HUDEP-2 (cell line): ENCODE measurements at regions not wholly inside any gene's neighbourhood (a gene's known extent, or its start where the extent isn't known, plus 50 kb on each side); places are given as distances from the start of the nearest gene placed in this dataset.

Experiments used
- DNase-seq, 76 experiments: peaks; one replicate each; lab custom pipeline; 2025; ENCODE audit not compliant: unreplicated experiment in 76 of 76; lab: John Stamatoyannopoulos, UW

- no peak for DNase-seq
These were observed 200.0 kb upstream of the TCF21 start for GRCh38 chr6:133688705-133689492.

DNA sequence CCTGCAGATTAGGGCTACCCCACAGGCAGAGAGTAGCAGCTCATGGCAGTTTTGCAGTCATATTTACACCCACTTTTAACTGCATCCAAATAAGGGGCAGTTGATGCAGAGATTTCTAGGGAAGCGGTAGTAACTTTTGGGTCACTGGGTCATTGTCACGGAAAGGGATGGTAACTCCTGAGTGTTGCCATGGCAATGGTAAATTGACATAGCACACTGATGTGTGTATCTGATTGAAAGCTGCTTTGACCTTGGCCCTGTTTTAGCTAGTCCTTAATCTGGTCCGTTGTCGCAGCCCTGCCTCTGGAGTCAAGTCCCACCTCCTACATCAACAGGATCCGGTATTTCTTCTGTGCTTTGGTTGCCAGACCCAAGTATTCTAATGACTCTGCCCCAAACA, 199.1 kb upstream of the TCF21 start:
- DNase-seq = no peak

DNA sequence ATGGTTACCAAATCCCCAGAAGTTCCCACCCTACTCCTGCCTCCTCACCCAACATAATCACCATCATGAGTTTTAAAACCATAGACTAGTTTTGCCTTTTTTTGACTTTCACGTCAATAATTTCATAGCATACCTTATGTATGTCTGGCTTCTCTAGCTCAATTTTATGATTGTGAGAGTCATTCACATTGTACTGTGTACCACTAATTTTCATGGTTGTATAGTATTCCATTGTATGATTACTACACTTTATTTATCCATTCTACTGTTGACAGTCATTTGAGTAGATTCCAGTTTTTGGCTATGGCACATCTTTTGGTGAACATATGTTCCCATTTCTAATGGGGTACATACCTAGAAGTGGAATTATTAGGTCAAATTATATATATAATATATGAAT, 195.3 kb upstream of the TCF21 start:
- DNase-seq = no peak

DNA sequence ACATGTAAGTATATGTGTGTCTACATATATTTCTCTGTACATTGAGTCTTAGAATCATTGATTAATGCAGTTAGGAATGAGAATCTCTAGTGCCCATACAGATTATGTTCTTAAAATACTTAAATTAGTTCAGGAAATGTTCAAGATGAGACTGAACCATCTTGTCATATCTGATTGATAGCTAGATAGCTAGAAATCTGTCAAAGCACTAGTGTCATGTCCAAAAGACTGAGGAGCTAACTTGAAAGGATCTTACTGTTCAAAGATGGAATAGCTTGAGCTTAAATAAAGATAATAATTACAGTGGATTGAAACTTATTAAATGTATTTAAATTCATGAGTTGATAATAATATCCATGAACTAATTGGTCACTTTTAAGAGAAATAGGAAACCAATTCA, 191.7 kb upstream of the TCF21 start:
- DNase-seq = no peak

- no peak for DNase-seq
These were observed 191.2 kb upstream of the TCF21 start for GRCh38 chr6:133697666-133698065.

DNA sequence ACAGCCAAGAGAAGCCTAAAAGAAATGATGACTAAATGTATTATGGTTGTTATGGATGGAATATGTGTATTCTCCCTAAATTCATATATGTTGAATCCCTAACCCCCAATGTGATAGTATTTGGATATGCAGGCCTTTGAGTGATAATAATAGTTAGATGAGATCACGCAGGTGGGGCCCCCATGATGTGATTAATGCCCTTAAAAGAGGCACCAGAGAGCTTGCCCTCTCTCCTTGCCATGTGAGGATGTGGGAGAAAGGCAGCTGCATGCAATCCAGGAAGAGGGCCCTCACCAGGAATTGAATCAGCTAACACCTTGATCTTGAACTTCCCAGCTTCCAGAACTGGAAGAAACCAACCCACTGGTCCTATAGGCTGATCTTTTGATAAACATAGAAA, 190.6 kb upstream of the TCF21 start:
- DNase-seq = no peak

GRCh38 chr6:133699741-133700385, 189.1 kb upstream of the TCF21 start:
- no peak for DNase-seq

- peak in 74 of 76 experiments; percentile 23 to 98 (median 87) for DNase-seq
These were observed 187.1 kb upstream of the TCF21 start for GRCh38 chr6:133701633-133702331.

GRCh38 chr6:133704371-133704770, 184.5 kb upstream of the TCF21 start:
- DNase-seq = no peak

- no peak for DNase-seq
These were observed 183.8 kb upstream of the TCF21 start for GRCh38 chr6:133705066-133705465.

DNA sequence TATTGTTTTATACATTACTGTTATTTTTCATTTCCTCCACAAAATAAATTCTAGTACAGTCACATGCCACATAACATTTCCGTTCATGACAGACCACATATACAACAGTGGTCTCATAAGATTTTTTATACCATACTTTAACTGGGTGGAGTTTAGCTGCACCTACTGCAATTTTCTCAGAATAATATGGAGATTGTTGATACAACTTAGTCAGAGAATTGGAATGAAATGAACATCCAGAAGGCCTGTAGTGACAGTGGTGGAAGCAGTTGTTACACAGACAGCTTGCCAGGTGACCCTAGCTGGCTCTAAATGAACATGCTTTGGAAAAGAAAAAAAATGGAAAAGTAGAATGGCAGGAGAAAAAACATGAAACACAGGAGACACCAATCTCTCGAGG, 183.2 kb upstream of the TCF21 start:
- DNase-seq = no peak

GRCh38 chr6:133707456-133707855, 181.5 kb upstream of the TCF21 start:
- DNase-seq = no peak

GRCh38 chr6:133710826-133711225, 178.1 kb upstream of the TCF21 start:
- DNase-seq = no peak

- no peak for DNase-seq
These were observed 173.6 kb upstream of the TCF21 start for GRCh38 chr6:133715270-133715669.

GRCh38 chr6:133724726-133725125, 164.2 kb upstream of the TCF21 start:
- no peak for DNase-seq

DNA sequence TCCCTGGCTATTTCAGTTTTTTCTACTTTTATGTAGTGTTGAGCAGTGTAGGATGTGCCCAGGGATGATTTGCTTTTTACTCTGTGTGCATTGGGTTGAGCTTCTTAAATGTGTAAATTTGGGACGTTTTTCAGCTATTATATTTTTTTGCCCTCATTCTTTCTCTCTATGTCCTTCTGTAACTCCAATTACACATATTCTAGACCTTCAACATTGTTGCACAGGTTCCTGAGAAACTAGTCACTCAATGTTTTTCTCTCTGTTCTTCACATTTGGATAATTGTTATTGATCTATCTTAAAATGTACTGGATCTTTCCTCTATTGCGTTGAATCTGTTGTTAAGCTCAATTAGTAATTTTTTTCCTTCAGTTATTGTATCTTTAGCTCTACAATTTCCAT, 162.7 kb upstream of the TCF21 start:
- DNase-seq = no peak

GRCh38 chr6:133730881-133731280, 158.0 kb upstream of the TCF21 start:
- no peak for DNase-seq

- peak in 10 of 76 experiments; percentile 4 to 24 (median 11) for DNase-seq
These were observed 148.7 kb upstream of the TCF21 start for GRCh38 chr6:133740218-133740617.

GRCh38 chr6:133740816-133741215, 148.1 kb upstream of the TCF21 start:
- DNase-seq = no peak

DNA sequence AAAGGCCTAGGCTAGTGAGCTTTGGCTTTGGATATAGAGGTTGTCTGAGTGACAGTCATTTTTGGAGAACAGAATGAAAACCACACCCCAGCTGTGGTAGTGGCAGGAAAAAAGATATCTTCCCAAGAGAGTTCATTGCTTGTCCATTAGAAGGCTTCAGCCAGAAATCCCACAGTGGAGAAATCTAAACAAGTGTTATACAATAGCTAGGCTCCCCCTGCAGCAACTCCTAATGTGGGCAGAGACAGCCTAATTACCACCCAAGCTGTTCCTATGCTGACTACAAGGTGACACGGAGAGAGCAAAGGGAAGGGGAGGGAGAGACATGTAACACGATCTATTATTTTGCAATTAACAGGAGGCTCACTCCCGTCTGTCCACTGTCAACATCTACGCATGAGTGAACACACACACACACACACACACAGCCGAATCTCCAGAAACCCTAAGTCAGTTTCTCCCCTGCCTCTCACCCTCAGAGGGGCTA, 147.5 kb upstream of the TCF21 start:
- DNase-seq = no peak

DNA sequence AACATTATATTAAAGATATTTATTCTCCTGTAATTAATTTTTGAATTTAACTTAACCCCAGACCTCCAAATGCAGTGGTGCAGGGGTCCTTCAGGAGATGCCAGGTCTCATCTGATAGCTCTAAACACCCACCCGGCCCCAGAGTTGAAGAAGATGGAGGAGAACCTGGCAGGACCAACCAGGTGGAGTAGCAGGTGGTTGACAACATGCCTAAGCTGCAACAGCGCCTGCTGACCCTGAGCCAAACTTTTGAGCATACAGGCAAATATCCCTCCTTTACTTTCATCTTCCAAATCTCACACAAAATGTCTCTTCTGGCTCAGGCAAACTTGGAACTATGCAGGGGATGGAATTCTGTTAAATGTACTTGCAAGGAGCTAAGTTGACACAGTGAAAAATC, 145.3 kb upstream of the TCF21 start:
- DNase-seq = no peak

- no peak for DNase-seq
These were observed 142.5 kb upstream of the TCF21 start for GRCh38 chr6:133746417-133746770.
